ENCODE measurements at regions not wholly inside any gene's neighbourhood (a gene's known extent, or its start where the extent isn't known, plus 50 kb on each side); places are given as distances from the start of the nearest gene placed in this dataset.

DNA sequence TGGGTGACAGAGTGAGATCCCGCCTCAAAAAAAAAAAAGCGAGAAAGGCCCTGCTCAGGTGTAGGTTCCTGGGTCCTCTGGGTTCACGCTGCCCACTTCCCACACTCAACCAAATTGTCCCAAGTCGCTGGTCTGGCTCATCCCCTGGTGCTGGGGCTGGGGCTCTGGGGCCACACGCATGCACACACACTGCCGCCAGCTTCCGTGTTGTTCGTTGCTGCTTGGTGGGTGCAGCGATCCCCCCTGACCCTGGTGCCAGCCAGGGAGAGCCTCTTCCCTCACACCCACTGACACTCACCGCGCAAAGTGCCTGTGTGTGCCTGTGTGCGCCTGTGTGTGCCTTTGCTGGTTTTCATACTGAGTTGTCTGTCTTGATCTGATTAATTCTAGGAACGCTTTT, 124.1 kb upstream of the NKX1-1 start:
- POLR2A ChIA-PET: no interaction called here
- 38% methylated on average over 8 of the region's 13 CpGs for WGBS (ENCODE audit: missing lambda C conversion rate)

GRCh38 chr4:1524761-1525160, 118.5 kb upstream of the NKX1-1 start:
- TF ChIP-seq RFX5 (IDR thresholded peaks at IDR 0.05): no peak
- TF ChIP-seq KDM5A (IDR thresholded peaks at IDR 0.05): no peak
- TF ChIP-seq HOXA7 (CRISPR knock-in tag; IDR thresholded peaks at IDR 0.05): no peak
- no peak for TF ChIP-seq CEBPB (IDR thresholded peaks at IDR 0.05)
- no peak for TF ChIP-seq JUN (IDR thresholded peaks at IDR 0.05)
- no peak for TF ChIP-seq GATA3 (IDR thresholded peaks at IDR 0.05; ENCODE audit: borderline replicate concordance)
- TF ChIP-seq MYC (IDR thresholded peaks at IDR 0.05; ENCODE audit: borderline replicate concordance, low read length): no peak
- Histone ChIP-seq H3K4me2 (no peak overlapping the region), H3K27ac (no peak overlapping the region), H3K9me3 (no peaks in the 10 kb centered on the region; the same call in 2 of the 3 replicates), H3K4me3 (no peak overlapping the region), H3K4me1 (no peaks in the 10 kb centered on the region)
- ATAC-seq: no peak
- WGBS (ENCODE audit: missing lambda C conversion rate): 68% methylated on average over 6 of the region's 6 CpGs
- FAIRE-seq: no peak
- CTCF ChIA-PET: interaction anchor here (0.8 to 0.9 kb wide), 2 partner anchors 23 to 104 kb away, joined by 3 to 4 read pairs; no protein-coding TSS in a partner anchor
- POLR2A ChIA-PET: no interaction called here
- DNase-seq (ENCODE audit: low read depth in 1 of 2, low spot score in 1 of 2): no peak

More for the DNA sequence above, 124.1 kb upstream of the NKX1-1 start:
- Histone ChIP-seq H3K27ac (no peak overlapping the region), H3K4me3 (no peak overlapping the region), H3K9me3 (no peaks in the 10 kb centered on the region; the same call in 2 of the 3 replicates), H3K4me2 (no peak overlapping the region), H3K4me1 (no peaks in the 10 kb centered on the region)
- DNase-seq (ENCODE audit: low read depth in 1 of 2, low spot score in 1 of 2) (no peak), ATAC-seq (no peak), FAIRE-seq (no peak)
- CTCF ChIA-PET: interaction anchor here (1.6 to 7.3 kb wide), 2 partner anchors 17 to 19 kb away, joined by 8 to 34 read pairs; no protein-coding TSS in a partner anchor
- no peak for TF ChIP-seq GATA3 (IDR thresholded peaks at IDR 0.05; ENCODE audit: borderline replicate concordance)

DNA sequence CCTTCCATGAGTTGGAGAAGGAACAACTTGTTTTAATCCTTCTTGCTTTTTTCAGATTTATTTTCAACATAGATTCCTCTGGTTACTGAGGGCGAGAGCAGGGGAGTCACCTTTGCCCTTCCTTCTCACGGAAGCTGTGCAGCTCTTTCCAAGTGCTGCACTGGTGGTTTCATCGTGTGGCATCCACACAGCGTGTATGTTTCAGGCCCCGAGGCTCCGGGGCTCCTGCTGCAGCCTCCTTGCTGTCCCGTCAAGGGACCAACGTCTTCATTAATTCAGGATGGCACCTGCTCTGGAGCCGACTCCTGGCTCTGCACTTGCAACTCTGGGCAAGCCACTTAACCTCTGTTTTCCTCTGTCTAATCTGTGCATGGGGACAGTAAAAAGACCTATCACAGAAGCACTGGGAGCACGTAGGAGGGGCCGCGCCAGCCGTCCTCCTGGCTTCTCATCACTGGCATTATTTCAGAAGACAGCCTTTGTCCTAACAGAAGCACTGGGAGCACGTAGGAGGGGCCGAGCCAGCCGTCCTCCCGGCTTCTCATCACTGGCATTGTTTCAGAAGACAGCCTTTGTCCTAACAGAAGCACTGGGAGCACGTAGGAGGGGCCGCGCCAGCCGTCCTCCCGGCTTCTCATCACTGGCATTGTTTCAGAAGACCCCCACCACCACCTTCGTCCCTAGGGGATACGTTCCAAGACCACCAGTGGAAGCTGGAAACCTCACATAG, 117.8 kb upstream of the NKX1-1 start:
- 53% methylated on average over 21 of the region's 24 CpGs for WGBS (ENCODE audit: missing lambda C conversion rate)

More for the DNA sequence above, 117.8 kb upstream of the NKX1-1 start:
- DNase-seq (ENCODE audit: low read depth in 1 of 2, low spot score in 1 of 2) (no peak), ATAC-seq (no peak), FAIRE-seq (no peak)
- Histone ChIP-seq H3K4me2 (no peak overlapping the region), H3K9me3 (no peaks in the 10 kb centered on the region; the same call in 2 of the 3 replicates), H3K27ac (no peak overlapping the region), H3K4me3 (no peak overlapping the region), H3K4me1 (no peaks in the 10 kb centered on the region)
- POLR2A ChIA-PET: no interaction called here
- CTCF ChIA-PET: interaction anchor here (0.8 to 0.9 kb wide), 2 partner anchors 24 to 105 kb away, joined by 3 to 4 read pairs; no protein-coding TSS in a partner anchor
- no peak for TF ChIP-seq FOSL2 (IDR thresholded peaks at IDR 0.05)
- no peak for TF ChIP-seq FOSL2 (CRISPR knock-in tag; IDR thresholded peaks at IDR 0.05)
- TF ChIP-seq FOXS1 (CRISPR knock-in tag; IDR thresholded peaks at IDR 0.05): no peak
- no peak for TF ChIP-seq NR3C1 (IDR thresholded peaks at IDR 0.05)
- no peak for TF ChIP-seq ELK1 (IDR thresholded peaks at IDR 0.05; ENCODE audit: low read depth, low read length)
- TF ChIP-seq ZNF302 (CRISPR knock-in tag; IDR thresholded peaks at IDR 0.05): no peak
- TF ChIP-seq POLR2AphosphoS2 (conservative IDR thresholded peaks at IDR 0.05; ENCODE audit: low read length): no peak
- TF ChIP-seq, protein P1, sequence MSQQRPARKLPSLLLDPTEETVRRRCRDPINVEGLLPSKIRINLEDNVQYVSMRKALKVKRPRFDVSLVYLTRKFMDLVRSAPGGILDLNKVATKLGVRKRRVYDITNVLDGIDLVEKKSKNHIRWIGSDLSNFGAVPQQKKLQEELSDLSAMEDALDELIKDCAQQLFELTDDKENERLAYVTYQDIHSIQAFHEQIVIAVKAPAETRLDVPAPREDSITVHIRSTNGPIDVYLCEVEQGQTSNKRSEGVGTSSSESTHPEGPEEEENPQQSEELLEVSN (IDR thresholded peaks at IDR 0.05; ENCODE audit: borderline replicate concordance, low read depth): no peak
- TF ChIP-seq, protein P2, sequence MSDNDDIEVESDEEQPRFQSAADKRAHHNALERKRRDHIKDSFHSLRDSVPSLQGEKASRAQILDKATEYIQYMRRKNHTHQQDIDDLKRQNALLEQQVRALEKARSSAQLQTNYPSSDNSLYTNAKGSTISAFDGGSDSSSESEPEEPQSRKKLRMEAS (IDR thresholded peaks at IDR 0.05): no peak
- TF ChIP-seq TP53 (CRISPR knock-in tag; IDR thresholded peaks at IDR 0.05): no peak
- no peak for TF ChIP-seq CBX8 (IDR thresholded peaks at IDR 0.05)
- no peak for TF ChIP-seq ZFP36 (IDR thresholded peaks at IDR 0.05; ENCODE audit: borderline replicate concordance, partially characterized antibody)
- no peak for TF ChIP-seq HMGXB4 (CRISPR knock-in tag; IDR thresholded peaks at IDR 0.05; ENCODE audit: borderline replicate concordance)
- TF ChIP-seq, protein P3, sequence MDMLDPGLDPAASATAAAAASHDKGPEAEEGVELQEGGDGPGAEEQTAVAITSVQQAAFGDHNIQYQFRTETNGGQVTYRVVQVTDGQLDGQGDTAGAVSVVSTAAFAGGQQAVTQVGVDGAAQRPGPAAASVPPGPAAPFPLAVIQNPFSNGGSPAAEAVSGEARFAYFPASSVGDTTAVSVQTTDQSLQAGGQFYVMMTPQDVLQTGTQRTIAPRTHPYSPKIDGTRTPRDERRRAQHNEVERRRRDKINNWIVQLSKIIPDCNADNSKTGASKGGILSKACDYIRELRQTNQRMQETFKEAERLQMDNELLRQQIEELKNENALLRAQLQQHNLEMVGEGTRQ (IDR thresholded peaks at IDR 0.05): no peak

Data from A549 (cell line).